Fibroblast of gingiva (primary cell): ENCODE measurements at regions not wholly inside any gene's neighbourhood (a gene's known extent, or its start where the extent isn't known, plus 50 kb on each side); places are given as distances from the start of the nearest gene placed in this dataset.
A peak's percentile ranks its signal among the peaks of the same experiment; 100 is the strongest.
"Not testable (repeated sequence)": the region's sequence is repeated elsewhere in the genome, so short reads cannot be mapped to it uniquely, and the experiment has no call there.

Experiments
- DNase-seq: peaks from one replicate; pipeline ENCODE4 v3.0.0-alpha.2; 2011; ENCODE audit warnings: low read depth

DNA sequence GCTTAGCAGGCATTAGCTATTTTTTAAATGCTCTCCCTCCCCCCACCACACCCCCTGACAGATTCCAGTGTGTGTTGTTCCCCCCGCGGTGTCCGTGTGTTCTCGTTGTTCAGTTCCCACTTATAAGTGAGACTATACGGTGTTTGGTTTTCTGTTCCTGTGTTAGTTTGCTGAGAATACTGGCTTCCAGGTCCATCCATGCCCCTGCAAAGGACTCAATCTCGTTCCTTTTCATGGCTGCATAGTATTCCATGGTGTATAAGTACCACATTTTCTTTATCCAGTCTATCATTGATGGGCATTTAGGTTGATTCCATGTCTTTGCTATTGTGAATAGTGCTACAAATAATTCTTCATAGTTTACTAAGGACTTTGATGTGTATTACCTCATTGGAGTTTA is 97.3 kb upstream of the ZEB2 start:
- DNase-seq, result not testable (repeated sequence)

DNA sequence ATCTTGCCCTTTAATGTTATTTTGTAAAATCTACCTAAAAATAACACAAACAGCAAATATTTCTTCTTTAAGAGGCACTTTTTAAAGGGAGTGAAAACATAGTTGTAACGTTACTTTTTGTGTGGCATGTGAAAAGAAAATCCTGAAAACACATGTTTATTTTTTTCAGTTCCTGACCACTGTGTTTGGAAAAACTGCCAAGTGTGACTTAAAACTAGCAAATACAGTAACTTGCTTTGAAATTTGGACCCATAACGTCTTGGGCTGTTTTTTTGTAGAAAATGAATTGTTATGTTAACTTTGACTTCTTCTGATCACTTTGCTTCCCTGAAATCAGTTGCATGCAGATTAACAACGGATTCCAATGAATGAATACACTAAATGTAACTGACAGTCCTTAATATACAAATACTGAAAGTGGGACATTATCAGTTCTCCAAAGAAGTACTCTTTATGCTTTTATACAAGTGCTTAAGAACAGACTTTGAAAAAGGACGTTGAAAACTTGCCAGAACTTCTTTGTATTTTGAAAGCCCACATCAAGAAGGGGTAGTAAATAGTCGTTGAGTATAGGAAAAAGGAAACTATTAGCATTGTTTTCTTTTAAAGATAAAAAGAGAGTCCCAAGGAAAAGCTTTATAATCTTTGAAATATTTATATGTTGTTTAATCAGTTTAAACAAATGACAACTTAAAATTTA is 96.1 kb upstream of the ZEB2 start:
- DNase-seq, result no peak

DNA sequence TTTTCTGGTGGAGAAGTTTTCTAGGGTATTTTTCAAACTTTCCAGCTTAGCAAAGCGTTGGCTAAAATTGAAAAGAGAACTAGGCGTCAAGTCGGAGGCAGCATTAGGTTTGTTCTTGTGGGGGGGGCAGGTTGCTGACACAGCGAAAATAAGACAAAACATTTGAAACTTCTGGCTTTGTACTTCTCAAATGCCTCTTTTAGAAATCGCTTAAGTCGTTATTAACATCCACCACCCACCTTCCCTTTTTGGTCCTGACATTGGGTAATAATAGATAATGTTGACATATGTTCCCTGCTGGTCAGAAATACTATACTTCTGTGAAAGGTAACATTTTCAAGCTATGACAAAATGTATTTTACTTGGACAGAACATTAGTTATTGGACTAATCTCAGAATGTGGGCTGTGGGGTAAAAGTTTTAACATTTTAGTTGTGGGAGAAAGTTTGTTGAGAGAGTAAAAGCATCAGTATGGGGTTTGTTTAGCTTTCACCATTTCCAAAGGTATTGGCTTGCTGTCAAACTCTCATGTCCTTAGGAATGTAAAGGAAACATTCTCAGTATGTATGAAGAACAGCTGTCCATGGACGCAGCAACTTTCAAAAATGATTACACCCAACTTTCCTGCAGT is 88.1 kb upstream of the ZEB2 start:
- peak; percentile 49 for DNase-seq

DNA sequence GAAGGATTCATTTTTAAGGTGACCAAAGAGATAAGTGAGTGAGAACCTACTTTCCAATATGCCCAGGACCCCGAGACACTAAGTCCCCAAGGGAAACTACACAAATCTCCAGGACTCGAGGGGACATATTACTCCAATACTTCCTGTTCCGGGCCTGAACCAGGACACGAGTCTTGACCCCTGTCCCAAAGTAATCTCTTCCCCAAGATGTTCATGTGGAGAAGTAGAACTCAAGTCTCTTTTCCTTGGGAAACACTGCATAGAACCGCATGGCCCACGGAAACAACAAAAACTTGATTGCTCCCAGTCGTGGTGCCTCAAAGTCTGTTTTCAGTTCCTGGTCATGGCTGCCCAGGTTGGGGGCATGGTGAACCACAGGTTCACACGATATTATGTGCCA is 87.2 kb upstream of the ZEB2 start:
- no peak for DNase-seq

DNA sequence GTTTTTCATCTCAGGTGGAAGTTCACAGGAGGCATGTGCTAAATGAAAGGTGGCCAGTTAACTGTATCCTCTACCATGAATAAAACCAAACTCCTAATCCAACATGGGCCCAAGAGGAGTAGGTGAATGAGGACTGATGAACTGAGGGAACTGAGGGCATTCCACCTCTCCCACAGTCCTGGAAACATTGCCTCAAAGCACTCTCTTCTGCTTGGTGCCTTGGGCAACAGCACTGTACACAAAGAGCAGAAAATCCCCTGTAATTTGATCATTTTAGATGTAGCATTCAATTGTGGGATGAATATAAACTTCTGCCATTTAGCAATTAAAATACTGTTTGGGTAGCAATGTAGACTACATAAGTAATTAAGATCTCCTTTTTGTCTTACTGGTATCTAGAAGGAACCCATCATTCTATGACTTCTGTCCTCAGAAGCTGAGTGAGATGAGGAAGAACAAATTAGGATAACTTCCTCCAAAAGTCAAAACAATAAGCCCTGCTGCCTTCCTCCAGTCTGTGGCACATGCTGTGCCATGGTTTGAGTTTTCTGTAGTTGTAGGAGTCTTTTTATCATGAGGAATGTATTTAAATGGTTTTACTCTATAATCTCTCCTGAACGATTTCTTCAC is 86.7 kb upstream of the ZEB2 start:
- DNase-seq, result no peak

DNA sequence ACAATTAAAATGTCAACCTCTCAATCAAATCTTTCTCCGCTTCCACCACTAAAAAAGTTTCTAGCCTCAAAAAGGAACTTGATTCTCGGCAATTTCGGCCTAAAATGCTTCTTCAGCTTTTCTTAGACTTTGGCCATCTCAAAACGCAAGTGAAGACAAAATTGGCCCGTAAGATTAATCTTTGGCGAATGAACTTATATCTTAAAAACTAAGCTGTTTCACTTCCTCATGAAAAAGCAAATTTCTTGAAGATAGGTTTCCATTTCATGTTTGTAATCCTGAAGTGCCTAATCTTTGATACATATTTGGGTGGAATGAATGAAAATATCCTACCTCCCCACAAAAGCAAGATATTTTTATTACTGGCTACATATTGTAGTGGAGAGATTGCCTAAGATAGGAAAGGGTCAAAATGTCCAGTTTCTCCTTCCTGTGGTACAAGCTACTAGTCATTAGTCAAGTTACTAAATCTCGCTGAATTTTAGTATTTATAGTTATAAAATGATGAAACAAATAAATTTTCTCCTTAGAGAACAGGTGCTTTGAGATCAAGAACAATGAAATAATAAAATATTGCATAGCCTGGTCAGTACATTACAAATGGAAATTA is 85.4 kb upstream of the ZEB2 start:
- no peak for DNase-seq

DNA sequence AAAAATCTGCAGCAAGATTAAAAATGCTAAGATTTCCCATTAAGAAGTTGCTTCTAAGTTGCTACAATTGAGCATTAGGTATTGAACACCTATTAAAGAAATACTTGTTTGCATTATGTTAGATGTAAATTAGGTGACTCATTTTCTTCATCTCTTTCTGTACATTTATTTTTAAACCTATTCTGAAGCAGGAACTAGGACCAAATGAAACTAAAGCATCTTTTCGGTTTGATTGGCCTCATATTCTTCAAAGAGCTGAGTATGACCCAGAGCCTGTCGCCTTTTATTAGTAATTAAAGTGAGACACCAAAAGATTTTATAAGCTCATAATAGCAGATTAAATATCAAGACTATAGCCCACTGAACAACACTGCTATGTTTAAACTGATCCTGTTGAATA is 83.4 kb upstream of the ZEB2 start:
- no peak for DNase-seq

DNA sequence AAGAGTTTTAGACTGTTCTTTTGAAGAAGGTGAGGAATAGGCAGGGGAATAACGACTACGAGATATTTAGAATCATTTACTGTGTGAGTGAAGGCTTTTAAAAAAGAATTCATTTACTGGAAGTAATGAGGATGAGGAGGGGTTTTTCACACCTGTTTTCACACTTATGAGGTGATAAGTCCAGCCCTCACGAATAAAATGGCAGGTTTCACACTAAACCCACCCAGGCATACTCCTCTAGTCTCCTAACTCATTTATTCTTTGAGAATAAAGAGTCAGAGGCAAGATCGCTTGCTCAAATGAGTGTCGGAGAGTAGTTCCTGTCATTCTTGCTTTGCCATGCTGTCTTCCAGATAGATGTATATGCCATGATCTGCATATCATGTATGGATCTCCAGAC is 79.0 kb upstream of the ZEB2 start:
- no peak for DNase-seq

DNA sequence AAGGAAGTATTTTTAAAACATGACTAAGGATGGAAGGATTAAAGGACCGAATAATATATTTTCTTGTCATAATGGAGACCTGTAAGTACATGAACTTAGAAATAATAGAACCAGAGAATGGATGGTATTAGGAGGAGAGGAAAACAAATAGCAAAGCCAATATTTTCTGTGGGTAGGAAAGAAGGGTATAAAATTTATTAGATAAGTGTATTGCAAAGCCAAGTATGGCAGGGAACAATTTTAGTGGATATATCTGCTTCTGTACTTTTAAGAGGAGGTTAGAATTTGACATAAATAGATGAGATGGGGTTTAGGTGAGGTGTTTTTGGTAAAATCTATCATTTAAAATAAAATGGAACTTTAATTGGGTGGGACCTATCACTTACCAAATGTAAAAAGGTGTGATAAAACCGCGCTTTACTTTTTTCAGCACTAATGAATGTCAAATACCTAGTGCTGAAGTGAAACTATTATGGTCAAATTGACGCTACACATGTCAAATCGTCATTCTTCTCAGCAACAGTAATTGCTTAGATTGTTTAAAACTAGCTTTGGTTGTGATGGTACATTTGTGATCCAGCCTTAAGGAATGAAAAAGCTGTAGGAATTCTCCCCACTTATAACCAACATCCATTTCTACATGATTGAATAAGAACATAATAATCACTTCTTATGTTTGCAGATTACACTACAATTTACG is 78.1 kb upstream of the ZEB2 start:
- DNase-seq, result no peak

DNA sequence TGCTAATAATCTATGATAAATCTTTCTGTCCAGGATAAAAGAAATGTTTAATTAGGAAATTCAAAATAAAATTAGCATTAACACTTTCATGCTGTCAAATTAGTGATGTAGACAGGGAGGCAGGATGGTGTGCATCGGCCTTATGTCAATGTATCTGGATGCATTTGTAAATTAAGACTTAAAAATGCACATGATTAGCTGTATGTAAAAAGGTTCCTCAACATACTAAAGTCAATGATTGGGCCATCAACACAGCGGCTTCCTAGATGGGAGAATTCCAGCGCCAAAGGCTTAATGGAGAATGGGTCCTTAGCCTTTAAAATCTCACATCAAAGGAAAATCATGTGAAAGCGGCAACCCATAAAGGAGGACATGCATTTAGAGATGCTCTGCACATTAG is 77.5 kb upstream of the ZEB2 start:
- DNase-seq, result no peak

DNA sequence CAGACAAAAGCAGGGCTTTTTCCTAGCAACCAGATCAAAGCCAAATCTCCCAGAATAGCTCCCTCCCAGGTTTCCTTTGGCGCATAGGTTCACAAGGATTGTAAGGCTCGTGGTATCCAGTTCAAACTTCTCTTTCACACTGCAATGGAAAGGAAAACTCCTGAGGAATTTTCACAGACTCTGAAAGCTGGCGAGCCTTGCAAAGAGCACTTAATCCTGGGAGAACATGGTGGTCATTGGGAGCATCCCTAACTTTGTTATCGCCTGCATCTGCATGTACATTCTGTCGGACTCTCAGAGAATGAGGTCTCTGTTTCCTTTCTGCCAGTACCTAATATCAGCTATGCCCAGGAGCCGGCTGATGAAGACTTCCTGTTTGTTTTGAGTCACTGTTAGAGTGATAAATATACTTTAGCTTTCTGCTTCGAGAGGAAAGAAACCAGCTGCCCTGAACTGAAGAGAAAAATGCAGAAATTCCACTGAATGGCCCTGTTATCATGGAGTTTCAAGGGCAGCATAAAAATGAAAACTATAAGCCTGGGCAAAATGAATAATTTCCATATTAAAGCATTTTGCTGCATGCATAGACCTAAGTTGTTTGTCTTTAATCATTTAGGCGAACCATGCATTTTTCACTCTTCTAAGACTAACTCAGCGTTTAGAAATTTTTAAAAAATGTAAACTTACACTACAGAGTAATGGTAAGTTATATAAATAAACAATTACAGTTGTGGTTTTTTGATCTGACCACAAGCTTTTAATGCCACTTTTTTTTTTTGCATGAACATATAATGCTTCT is 76.4 kb upstream of the ZEB2 start:
- peak; percentile 53 for DNase-seq

DNA sequence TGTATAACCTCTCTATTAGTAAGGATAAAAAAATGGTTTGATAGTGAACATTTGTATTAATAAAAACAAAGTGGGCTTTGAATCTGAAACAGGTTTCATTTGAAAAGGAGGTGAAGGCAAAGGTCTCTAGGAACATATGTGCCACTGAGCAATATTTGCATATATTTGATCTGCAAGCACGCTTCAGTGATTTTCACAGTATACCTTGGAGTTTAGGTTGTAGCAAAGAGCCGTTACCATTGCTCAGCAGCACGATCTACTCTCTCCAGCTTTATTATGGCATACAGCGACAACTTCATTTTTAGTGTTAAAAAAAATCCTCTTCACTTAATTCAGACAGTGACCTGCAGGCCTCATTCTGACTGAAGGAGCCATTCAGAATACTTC is 75.8 kb upstream of the ZEB2 start:
- no peak for DNase-seq

DNA sequence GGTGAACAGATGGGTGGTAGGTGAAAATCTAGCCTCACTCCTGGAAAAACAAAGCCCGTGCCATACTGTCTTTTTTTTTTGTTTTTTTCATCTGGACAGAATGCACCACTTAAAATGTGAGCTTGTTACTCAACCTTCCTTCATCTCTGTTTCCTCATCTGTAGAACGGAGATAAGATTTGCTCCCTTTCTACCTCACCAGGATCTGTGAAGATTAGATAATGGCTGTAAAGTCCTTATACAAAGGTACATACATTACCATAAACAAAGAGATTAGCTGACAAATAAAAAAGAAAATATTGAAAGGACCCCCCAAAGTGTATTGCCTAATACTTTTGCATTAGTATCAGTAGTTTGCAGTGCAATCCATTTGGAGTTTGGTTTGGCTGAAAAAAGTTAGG is 75.4 kb upstream of the ZEB2 start:
- no peak for DNase-seq

DNA sequence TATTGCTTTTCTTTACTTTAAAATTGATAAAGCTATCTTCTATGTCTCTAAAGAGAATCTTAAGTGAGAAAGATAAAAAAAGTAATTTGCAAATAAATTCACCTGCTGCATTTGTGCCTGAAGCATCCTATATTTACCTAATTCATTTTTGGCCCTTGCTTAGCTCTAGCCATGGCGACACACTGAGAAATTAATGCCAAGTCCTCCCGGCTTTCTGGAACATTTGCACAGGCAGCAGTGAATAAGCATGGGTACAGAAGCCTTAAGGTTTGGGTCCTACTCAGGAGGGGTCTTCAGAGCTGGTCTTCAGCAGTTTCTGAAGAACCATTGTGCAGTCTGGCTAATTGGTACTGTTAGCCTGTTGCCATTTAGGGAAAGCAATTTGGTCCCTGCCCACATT is 73.9 kb upstream of the ZEB2 start:
- no peak for DNase-seq

DNA sequence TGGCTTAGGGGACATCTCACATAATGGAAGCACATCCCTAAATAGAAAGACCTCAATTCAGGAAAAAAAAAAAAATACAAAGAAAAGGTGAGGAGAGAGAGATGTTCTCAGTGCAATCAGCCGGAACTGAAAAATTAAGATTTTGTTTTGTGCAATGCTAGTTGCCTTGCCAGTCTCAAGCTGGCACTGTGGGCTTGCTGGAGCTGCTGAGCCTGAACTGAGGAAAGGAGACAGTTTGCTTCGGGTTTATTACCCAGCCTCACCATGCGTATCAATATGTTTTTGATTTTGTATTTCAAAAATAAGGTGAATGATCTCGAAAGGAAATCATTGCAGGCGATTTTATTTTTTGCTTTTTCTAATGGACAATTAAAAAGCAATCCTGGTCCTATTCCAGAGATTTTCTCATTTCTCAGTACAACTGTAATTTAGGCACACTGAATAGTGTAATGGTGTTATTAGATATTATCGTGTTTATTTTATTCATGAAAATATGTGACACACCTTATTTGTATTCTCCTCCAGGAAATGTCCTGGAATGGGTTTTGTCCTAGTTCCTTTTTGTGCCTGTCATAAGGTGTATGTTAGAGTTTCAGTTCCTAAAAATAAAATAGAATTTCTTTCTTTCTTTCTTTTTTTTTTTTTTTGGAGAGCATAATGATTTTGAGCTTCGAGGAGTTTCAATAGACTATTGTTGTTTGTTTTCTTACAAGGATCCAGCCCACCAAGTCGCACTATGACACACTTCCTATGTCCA is 72.8 kb upstream of the ZEB2 start:
- DNase-seq, result no peak

DNA sequence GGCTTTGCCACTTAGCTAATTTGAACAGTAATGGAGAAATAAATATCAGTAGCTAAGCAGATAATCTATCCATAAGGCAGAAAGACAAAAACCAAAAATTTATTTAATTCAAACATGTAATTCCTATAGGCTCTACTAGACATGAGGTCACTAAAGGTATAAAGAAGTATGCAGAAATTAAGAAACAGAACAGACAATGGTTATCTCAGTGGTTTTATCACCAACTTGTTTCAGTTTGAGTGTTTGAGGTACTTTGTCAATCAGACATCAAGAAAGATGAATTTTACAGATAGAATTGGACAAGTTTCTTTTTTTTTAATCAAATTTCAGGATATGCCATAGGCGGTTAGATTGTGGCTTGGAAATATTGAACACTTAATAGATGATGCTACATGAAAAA is 67.4 kb upstream of the ZEB2 start:
- DNase-seq, result no peak

DNA sequence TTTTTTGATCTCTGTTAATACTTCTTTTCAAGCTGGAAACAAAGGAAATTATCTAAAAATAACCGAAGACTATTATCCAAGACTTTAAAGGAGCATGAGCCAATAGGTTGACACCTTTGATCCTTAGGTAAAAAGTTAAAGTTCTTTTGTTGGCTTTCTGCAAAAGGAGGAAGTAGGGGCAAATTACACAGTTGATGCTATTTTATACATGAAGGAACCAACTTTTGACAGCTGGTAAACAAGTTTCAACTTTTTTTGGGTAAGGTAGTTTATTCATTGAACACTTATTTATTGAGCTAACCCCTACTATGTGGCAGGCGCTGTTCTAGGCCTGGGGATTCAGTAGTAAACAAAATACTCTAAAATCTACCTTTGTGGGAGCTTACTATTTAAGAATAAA is 66.6 kb upstream of the ZEB2 start:
- DNase-seq, result no peak

DNA sequence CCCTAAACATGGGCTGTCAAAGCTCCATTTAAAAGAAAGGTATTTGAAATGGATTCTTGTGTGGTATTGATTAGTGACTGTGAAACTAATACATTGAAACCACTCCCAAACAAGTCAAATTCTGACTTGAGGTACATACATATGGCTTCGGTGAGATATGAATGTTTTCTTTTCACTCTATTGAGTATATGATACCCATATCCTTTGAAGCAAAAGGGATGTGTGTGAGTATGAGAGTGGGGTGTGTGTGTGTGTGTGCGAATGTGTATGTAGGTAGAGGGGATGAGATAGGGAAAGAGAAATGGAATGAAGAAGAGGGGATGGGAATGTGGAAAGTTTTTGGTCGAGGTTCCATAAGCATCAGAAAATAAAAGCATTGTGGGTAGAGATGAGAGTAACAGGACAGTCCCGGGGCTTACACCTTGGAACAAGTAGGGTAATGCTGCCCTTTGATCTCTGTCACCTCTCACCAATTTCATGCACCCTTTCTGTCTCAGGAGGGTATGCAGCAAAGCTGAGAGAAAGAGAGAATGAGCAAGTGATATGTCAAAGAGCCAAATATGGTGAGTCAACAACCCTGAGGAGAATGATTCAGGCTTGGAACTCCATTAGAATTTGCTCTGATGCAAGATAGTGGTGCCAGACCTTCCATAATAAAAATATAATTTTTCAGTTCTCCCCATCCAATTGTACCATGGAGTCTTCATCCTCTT is 64.0 kb upstream of the ZEB2 start:
- peak; percentile 73 for DNase-seq

DNA sequence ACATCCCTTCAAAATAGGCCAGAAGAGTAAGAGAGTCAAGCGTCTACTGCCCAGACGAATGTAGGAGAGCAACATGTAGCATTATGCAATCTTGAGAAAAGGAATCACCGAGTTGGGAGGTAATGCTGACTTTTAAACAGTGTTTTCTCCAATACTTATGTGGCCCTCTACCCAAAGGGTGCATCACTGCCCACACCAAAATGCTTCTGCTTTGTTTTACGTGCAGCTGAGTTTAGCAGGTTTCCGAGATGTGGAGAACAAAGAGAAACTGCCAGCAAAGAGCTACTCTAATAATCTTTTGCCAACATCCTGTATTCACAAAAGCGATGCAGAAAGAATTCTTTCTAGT is 63.4 kb upstream of the ZEB2 start:
- DNase-seq, result no peak

DNA sequence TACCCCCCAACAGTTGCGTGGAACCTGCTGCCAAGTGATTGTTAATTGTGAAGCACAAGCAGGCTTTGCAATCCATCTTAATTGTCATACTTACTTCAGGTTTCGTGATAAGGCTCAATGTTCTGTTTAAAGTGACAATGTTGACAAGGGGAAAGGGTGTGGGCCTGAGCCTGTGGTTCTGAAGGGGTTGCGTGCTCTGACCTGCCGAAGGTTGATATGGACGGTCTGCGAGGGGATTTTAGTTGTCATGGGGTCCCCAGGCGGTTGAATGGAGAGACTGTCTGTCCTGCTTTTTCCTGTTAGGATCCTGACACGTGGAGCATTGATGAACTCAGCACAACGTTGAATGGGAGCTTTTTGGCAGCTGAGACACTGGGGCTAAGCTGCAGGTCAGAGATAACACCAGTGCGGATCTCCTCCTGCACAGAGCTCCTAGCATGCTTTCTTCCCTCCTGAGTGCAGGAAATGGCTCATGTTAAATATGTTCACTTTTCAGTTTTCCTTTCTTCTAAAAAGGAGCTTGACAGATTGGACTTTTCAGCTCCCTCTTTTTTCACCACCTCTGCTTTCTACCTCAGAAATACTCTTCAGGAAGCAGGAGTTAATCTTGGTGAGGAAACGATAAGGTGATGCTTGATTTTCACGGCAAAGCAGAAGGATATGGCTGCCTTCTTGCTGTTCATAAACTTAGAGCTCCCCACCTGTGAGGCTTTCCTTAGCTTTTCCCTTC is 62.9 kb upstream of the ZEB2 start:
- no peak for DNase-seq
